Left lung (tissue), 4 donors: ENCODE measurements at regions not wholly inside any gene's neighbourhood (a gene's known extent, or its start where the extent isn't known, plus 50 kb on each side); places are given as distances from the start of the nearest gene placed in this dataset.
A peak's percentile ranks its signal among the peaks of the same experiment; 100 is the strongest.

ENCODE experiments used
- ATAC-seq: fragments of 200-7000 bp; cut with Tn5 transposase; one replicate; pipeline ENCODE4 v1.9.1; 2020; ENCODE audit warnings: moderate library complexity
- DNase-seq, 4 donors: peaks; one replicate each; pipeline ENCODE4 v3.0.0-alpha.2; 2013 to 2020
- H3K27ac ChIP-seq, 2 donors: fragments of 200-600 bp; sonication (generic) in 1 of 2; one replicate each; pipeline versions ENCODE4 v1.5.0 to v1.8.0; 2020 to 2021
- H3K27me3 ChIP-seq, 2 donors: fragments of 200-600 bp; sonication (generic) in 1 of 2; one replicate each; pipeline versions ENCODE4 v1.5.0 to v1.8.0; 2020 to 2021
- H3K36me3 ChIP-seq, 2 donors: fragments of 200-600 bp; sonication (generic) in 1 of 2; one replicate each; pipeline versions ENCODE4 v1.5.0 to v1.8.0; 2020 to 2021
- H3K4me1 ChIP-seq, 2 donors: fragments of 200-600 bp; one replicate each; pipeline ENCODE4 v1.8.0; 2021
- H3K4me3 ChIP-seq, 2 donors: fragments of 200-600 bp; sonication (generic) in 1 of 2; one replicate each; pipeline versions ENCODE4 v1.5.0 to v1.8.0; 2020 to 2021; ENCODE audit warnings: mild to moderate bottlenecking in 1 of 2
- H3K9me3 ChIP-seq, 2 donors: fragments of 200-600 bp; sonication (generic) in 1 of 2; one replicate each; pipeline versions ENCODE4 v1.5.0 to v1.8.0; 2020 to 2021
- CTCF ChIP-seq, 2 donors: fragments of 200-600 bp; sonication (generic) in 1 of 2; IDR thresholded peaks; one replicate each; pipeline versions ENCODE4 v1.5.0 to v1.8.0; 2021; ENCODE audit warnings: antibody characterized with exemption in 2 of 2
- intact Hi-C, 2 donors: fragments of 100-400 bp; cut with DNase I; formaldehyde crosslinking; loops; one replicate each; pipeline versions ENCODE4 v1.11.2 to v1.14.2; 2022
- donor health status: DM: no; HTN: yes; CAD: no.
- donor health status: DM: no; HTN: no; CAD: no.

GRCh38 chr2:58985541-58985940, 744.4 kb upstream of the FANCL start:
- H3K36me3 ChIP-seq = no peaks in the 10 kb centered on the region
- H3K9me3 ChIP-seq = no peaks in the 10 kb centered on the region
- DNase-seq (no peak), ATAC-seq (no peak)
- no peak for TF ChIP-seq CTCF (IDR thresholded peaks at IDR 0.05)
- no peak overlapping the region for H3K4me3 ChIP-seq
- no peaks in the 10 kb centered on the region for H3K4me1 ChIP-seq
- H3K27ac ChIP-seq = no peak overlapping the region
- intact Hi-C loops = no loop called here
- H3K27me3 ChIP-seq = no peaks in the 10 kb centered on the region

GRCh38 chr2:58984731-58985130, 743.6 kb upstream of the FANCL start:
- Histone ChIP-seq H3K9me3 (no peaks in the 10 kb centered on the region), H3K4me3 (no peak overlapping the region), H3K27ac (no peak overlapping the region), H3K4me1 (no peaks in the 10 kb centered on the region), H3K27me3 (no peaks in the 10 kb centered on the region), H3K36me3 (no peaks in the 10 kb centered on the region)
- no peak for TF ChIP-seq CTCF (IDR thresholded peaks at IDR 0.05)
- no peak for DNase-seq
- intact Hi-C loops = no loop called here
- ATAC-seq = no peak

- no peak for TF ChIP-seq CTCF (IDR thresholded peaks at IDR 0.05)
- Histone ChIP-seq H3K9me3 (no peaks in the 10 kb centered on the region), H3K27ac (no peak overlapping the region), H3K4me1 (no peaks in the 10 kb centered on the region), H3K27me3 (no peaks in the 10 kb centered on the region), H3K36me3 (no peaks in the 10 kb centered on the region), H3K4me3 (no peak overlapping the region)
- ATAC-seq (no peak), DNase-seq (no peak)
- intact Hi-C loops = no loop called here
Observed at GRCh38 chr2:58983111-58983510, 742.0 kb upstream of the FANCL start.

GRCh38 chr2:58981237-58981636, 740.1 kb upstream of the FANCL start:
- no peak for TF ChIP-seq CTCF (IDR thresholded peaks at IDR 0.05)
- ATAC-seq = no peak
- Histone ChIP-seq H3K4me3 (no peak overlapping the region), H3K27me3 (no peaks in the 10 kb centered on the region), H3K9me3 (no peaks in the 10 kb centered on the region), H3K27ac (no peak overlapping the region), H3K36me3 (no peaks in the 10 kb centered on the region), H3K4me1 (no peaks in the 10 kb centered on the region)
- intact Hi-C loops = no loop called here
- no peak for DNase-seq

- no peak overlapping the region for H3K27ac ChIP-seq
- no peaks in the 10 kb centered on the region for H3K27me3 ChIP-seq
- intact Hi-C loops = no loop called here
- no peaks in the 10 kb centered on the region for H3K4me1 ChIP-seq
- no peaks in the 10 kb centered on the region for H3K36me3 ChIP-seq
- H3K4me3 ChIP-seq = no peak overlapping the region
- DNase-seq (no peak), ATAC-seq (peak; percentile 26)
- no peak for TF ChIP-seq CTCF (IDR thresholded peaks at IDR 0.05)
- H3K9me3 ChIP-seq = no peaks in the 10 kb centered on the region
Observed at GRCh38 chr2:58976375-58977071, 735.4 kb upstream of the FANCL start.
